GM10248 (cell line): ENCODE measurements at regions not wholly inside any gene's neighbourhood (a gene's known extent, or its start where the extent isn't known, plus 50 kb on each side); places are given as distances from the start of the nearest gene placed in this dataset.
A peak's percentile ranks its signal among the peaks of the same experiment; 100 is the strongest.

ENCODE experiments used
- CTCF ChIA-PET: fragments of 300-600 bp; sonication (Branson Sonifier 250); formaldehyde crosslinking; extraction: SDS; loops from one replicate; lab custom pipeline; 2021; ENCODE audit warnings: antibody characterized with exemption; lab: Yijun Ruan, JAX
- POLR2A ChIA-PET: fragments of 350-650 bp; sonication (Branson Sonifier 250); formaldehyde crosslinking; extraction: SDS; loops from one replicate; lab custom pipeline; 2020; ENCODE audit warnings: antibody characterized with exemption; lab: Yijun Ruan, JAX
- DNase-seq: peaks from one replicate; pipeline ENCODE4 v3.0.0; 2012; ENCODE audit errors: extremely low spot score
- TF ChIP-seq, protein P1 (sequence below): IDR thresholded peaks from 2 replicates; pipeline ENCODE4 v1.5.1; 2012; ENCODE audit warnings: mild to moderate bottlenecking, low read depth; ENCODE audit errors: extremely low read depth, missing control alignments, control extremely low read depth

DNA sequence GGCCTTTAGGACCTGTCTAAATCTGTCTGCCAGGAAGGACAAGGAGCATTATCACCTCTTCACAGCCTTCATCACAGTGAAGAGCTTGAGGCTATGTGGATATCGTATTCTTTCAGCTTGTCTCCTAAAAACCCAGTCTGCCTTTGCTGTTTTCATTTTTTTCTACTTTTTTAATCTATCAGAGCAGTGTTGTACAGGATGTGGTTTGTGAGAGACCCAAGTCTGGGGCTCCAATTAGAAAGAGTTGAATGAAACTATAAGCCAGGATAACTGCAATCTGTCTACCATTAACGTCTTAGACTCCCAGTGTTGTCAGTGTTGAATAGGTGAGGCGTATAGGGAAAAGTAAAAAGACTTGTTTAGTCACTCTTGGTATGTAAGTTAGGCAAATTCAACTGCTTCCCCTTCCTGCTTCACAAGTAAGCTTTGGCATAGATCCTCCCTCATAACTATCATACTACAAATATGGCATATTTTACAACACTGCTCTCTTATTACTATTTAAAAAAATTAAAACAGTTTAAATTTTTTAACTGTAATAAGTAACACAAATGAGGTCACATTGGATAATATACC lies 1225.8 kb upstream of the PRMT6 start:
- ChIA-PET CTCF (no interaction called here), POLR2A (no interaction called here)

DNA sequence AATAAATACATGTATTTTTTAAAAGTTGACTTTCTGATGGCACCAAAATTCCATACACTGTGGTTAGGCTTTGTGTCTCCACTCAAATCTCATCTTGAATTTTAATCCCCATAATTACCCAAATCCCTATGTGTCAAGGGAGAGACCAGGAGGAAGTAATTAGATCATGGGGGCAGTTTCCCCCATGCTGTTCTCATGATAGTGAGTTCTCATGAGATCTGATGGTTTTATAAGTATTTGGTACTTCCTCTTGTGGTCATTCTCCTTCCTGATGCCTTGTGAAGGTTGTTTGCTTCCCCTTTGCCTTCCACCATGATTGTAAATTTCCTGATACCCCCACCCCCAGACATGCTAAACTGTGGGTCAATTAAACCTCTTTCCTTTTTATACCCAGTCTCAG lies 1218.4 kb upstream of the PRMT6 start:
- CTCF ChIA-PET: no interaction called here
- TF ChIP-seq, protein P1, sequence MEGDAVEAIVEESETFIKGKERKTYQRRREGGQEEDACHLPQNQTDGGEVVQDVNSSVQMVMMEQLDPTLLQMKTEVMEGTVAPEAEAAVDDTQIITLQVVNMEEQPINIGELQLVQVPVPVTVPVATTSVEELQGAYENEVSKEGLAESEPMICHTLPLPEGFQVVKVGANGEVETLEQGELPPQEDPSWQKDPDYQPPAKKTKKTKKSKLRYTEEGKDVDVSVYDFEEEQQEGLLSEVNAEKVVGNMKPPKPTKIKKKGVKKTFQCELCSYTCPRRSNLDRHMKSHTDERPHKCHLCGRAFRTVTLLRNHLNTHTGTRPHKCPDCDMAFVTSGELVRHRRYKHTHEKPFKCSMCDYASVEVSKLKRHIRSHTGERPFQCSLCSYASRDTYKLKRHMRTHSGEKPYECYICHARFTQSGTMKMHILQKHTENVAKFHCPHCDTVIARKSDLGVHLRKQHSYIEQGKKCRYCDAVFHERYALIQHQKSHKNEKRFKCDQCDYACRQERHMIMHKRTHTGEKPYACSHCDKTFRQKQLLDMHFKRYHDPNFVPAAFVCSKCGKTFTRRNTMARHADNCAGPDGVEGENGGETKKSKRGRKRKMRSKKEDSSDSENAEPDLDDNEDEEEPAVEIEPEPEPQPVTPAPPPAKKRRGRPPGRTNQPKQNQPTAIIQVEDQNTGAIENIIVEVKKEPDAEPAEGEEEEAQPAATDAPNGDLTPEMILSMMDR: no peak
- POLR2A ChIA-PET: no interaction called here
- no peak for DNase-seq

More for the DNA sequence above, 1225.8 kb upstream of the PRMT6 start:
- DNase-seq: no peak
- TF ChIP-seq, protein P1: no peak

- POLR2A ChIA-PET: no interaction called here
- CTCF ChIA-PET: no interaction called here
- DNase-seq: no peak
- TF ChIP-seq, protein P1: no peak
Observed at GRCh38 chr1:105865546-105865945, 1190.9 kb upstream of the PRMT6 start.

- POLR2A ChIA-PET: no interaction called here
- TF ChIP-seq, protein P1: no peak
- no peak for DNase-seq
- CTCF ChIA-PET: interaction anchor here (1.0 kb wide), 1 partner anchor 75 kb away, joined by 3 read pairs; no protein-coding TSS in a partner anchor
Observed at GRCh38 chr1:105872817-105873216, 1183.7 kb upstream of the PRMT6 start.

DNA sequence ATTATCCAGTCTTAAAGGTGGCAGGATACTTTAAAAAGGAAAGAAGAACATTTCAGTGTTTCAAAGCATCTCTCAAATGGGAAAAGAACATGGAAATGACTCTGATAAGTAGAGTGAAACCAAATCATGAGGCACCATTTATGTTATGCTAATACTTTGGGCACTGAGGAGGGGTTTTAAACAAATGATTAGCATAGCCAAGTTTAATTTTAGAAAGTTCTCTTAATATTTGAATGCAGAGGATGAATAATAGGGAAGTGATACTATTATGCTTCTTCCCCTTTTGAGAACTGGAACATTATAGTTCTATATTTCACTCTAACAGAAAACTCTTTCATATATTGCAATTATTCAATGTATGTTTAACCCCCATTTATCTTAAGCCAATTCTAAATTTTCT lies 1181.9 kb upstream of the PRMT6 start:
- POLR2A ChIA-PET: no interaction called here
- peak; percentile 15 for DNase-seq
- TF ChIP-seq, protein P1: no peak
- CTCF ChIA-PET: no interaction called here

- TF ChIP-seq, protein P1: no peak
- CTCF ChIA-PET: no interaction called here
- POLR2A ChIA-PET: no interaction called here
- DNase-seq: no peak
Observed at GRCh38 chr1:105886309-105886708, 1170.2 kb upstream of the PRMT6 start.

- CTCF ChIA-PET: no interaction called here
- DNase-seq: no peak
- POLR2A ChIA-PET: no interaction called here
- TF ChIP-seq, protein P1: no peak
Observed at GRCh38 chr1:105891308-105891707, 1165.2 kb upstream of the PRMT6 start.
